Heart left ventricle (tissue), 16 donors: ENCODE measurements at regions not wholly inside any gene's neighbourhood (a gene's known extent, or its start where the extent isn't known, plus 50 kb on each side); places are given as distances from the start of the nearest gene placed in this dataset.
A peak's percentile ranks its signal among the peaks of the same experiment; 100 is the strongest.

Source experiments
- ATAC-seq, 4 donors: fragments of 200-7000 bp; cut with Tn5 transposase; one replicate each; pipeline ENCODE4 v1.9.1; 2020 to 2022; ENCODE audit warnings: moderate library complexity in 4 of 4, mild to moderate bottlenecking in 3 of 4, moderate number of reproducible peaks in 1 of 4
- DNase-seq, 5 donors: peaks; one replicate each; pipeline ENCODE4 v3.0.0-alpha.2; 2020
- H3K27ac ChIP-seq, 12 donors: fragments of 200-600 bp; sonication (generic) in 4 of 12; one replicate each; pipeline versions ENCODE4 v1.5.0 to v1.8.0; 2016 to 2022; ENCODE audit warnings: mild to moderate bottlenecking in 2 of 12
- H3K27me3 ChIP-seq, 9 donors: fragments of 200-600 bp; sonication (generic) in 2 of 9; one replicate each; pipeline versions ENCODE4 v1.5.1 to v1.8.0; 2016 to 2022; ENCODE audit warnings: mild to moderate bottlenecking in 3 of 9
- H3K36me3 ChIP-seq, 9 donors: fragments of 200-600 bp; sonication (generic) in 2 of 9; one replicate each; pipeline versions ENCODE4 v1.5.0 to v1.8.0; 2018 to 2022; ENCODE audit warnings: mild to moderate bottlenecking in 2 of 9
- H3K4me1 ChIP-seq, 12 donors: fragments of 200-600 bp; sonication (generic) in 4 of 12; one replicate each; pipeline versions ENCODE4 v1.5.0 to v1.8.0; 2016 to 2022; ENCODE audit warnings: mild to moderate bottlenecking in 3 of 12
- H3K4me3 ChIP-seq, 12 donors: fragments of 200-600 bp; sonication (generic) in 4 of 12; one replicate each; pipeline versions ENCODE4 v1.5.0 to v1.8.0; 2017 to 2022; ENCODE audit warnings: mild to moderate bottlenecking in 9 of 12, moderate library complexity in 4 of 12
- H3K9me3 ChIP-seq, 12 donors: fragments of 200-600 bp; sonication (generic) in 4 of 12; one replicate each; pipeline versions ENCODE4 v1.5.0 to v1.8.0; 2016 to 2022; ENCODE audit warnings: mild to moderate bottlenecking in 1 of 12
- CTCF ChIP-seq, 12 donors: fragments of 200-600 bp; sonication (generic) in 4 of 12; IDR thresholded peaks; one replicate each; pipeline versions ENCODE4 v1.5.0 to v1.8.0; 2018 to 2022; ENCODE audit warnings: antibody characterized with exemption in 12 of 12, mild to moderate bottlenecking in 5 of 12
- POLR2A ChIP-seq, 2 donors: fragments of 450-650 bp; IDR thresholded peaks; one replicate each; pipeline ENCODE4 v1.6.1; 2017; ENCODE audit warnings: antibody characterized with exemption in 2 of 2, mild to moderate bottlenecking in 2 of 2, moderate library complexity in 2 of 2
- WGBS, 4 donors: extraction: QIAGEN DNeasy Blood & Tissue Kit in 2 of 4; methylation state at CpG; one replicate each; pipeline versions ENCODE4 v1.1.5 to v1.1.7; 2013 to 2018; 5-methylcytosine and 5-hydroxymethylcytosine counted together
- intact Hi-C, 10 donors: fragments of 100-400 bp; cut with DNase I; formaldehyde crosslinking; loops; one replicate each; pipeline versions ENCODE4 v1.11.1 to v1.14.2; 2022
- donor health status: ischemic (EF 13 %, LVEDD 7.1; RV severe dilation, severe dysfunction).
- donor health status: healthy with polysubstance abuse.
- donor health status: DM: no; HTN: yes; CAD: no.
- donor health status: DM: no; HTN: no; CAD: no.
- donor health status: ischemic (EF 25% LVEDD 6.9; RV normal size, moderate dysfunction).
- donor health status: ischemic (EF 25% LVEDD 5.7; RV mildly dilated, moderate dysfunction).
- donor health status: healthy.
- donor health status: DM: yes; HTN: yes; CAD: no.
- donor health status: ischemic (EF 35%, LVEDD 5.7; RV mildly dilated, moderate dysfunction).
- donor health status: nonischemic (EF 11% LVEDD 7.7; RV severe dilation, severe dysfunction).
- donor health status: DM: yes; HTN: yes; CAD: no.
- donor health status: PGD.
- donor health status: ischemic (EF 29% LVEDD 5.4; RV normal size, mild dysfunction).
- donor health status: nonischemic (EF 23%, LVEDD 6.1; RV moderate dilation, normal function).

GRCh38 chr1:115142616-115143015 is 53.3 kb upstream of the TSPAN2 start:
- Histone ChIP-seq H3K36me3 (no peaks in the 10 kb centered on the region), H3K9me3 (no peaks in the 10 kb centered on the region), H3K4me1 (peaks cover 0 to 27% (median 13%) of the 10 kb centered on the region in 12 donors), H3K27me3 (no peaks in the 10 kb centered on the region), H3K4me3 (no peak overlapping the region), H3K27ac (peak overlapping the region in 5 of 12 donors; percentile 9 to 68 (median 36))
- WGBS, 4 donors: 39 to 54% (median 44%) methylated on average over 3 of the region's 3 CpGs
- DNase-seq (peak in 1 of 5 donors; percentile 50), ATAC-seq (peak; percentile 38 to 62 (median 59))
- intact Hi-C loops: loop anchor here in 3 of 10 donors (2.0 to 10.0 kb wide), 6 partner anchors 35 to 452 kb away; partner anchors contain the start of gene NGF (in 1 of the 3)
- peak in 8 of 12 donors; percentile 17 to 47 (median 24) for TF ChIP-seq CTCF (IDR thresholded peaks at IDR 0.05)
- no peak for TF ChIP-seq POLR2A (IDR thresholded peaks at IDR 0.05)

- ATAC-seq (no peak), DNase-seq (no peak)
- Histone ChIP-seq H3K4me3 (no peak overlapping the region), H3K9me3 (no peaks in the 10 kb centered on the region), H3K36me3 (no peaks in the 10 kb centered on the region), H3K4me1 (peaks cover 0 to 27% (median 13%) of the 10 kb centered on the region in 12 donors), H3K27me3 (no peaks in the 10 kb centered on the region), H3K27ac (no peak overlapping the region)
- intact Hi-C loops: loop anchor here in 4 of 10 donors (2.0 to 10.0 kb wide), 7 partner anchors 36 to 454 kb away; partner anchors contain the start of gene NGF (in 1 of the 4)
- TF ChIP-seq CTCF (IDR thresholded peaks at IDR 0.05) (no peak), POLR2A (IDR thresholded peaks at IDR 0.05) (no peak)
Measured at GRCh38 chr1:115141145-115141454, 51.8 kb upstream of the TSPAN2 start.

- DNase-seq (no peak), ATAC-seq (no peak)
- H3K4me1 ChIP-seq: peaks cover 0 to 27% (median 13%) of the 10 kb centered on the region in 12 donors
- intact Hi-C loops: loop anchor here in 4 of 10 donors (2.0 to 10.0 kb wide), 7 partner anchors 37 to 454 kb away; partner anchors contain the start of gene NGF (in 1 of the 4)
- WGBS, 4 donors: 79 to 94% (median 90%) methylated on average over 2 of the region's 2 CpGs
- H3K9me3 ChIP-seq: no peaks in the 10 kb centered on the region
- H3K36me3 ChIP-seq: no peaks in the 10 kb centered on the region
- no peak overlapping the region for H3K4me3 ChIP-seq
- TF ChIP-seq CTCF (IDR thresholded peaks at IDR 0.05): no peak
- no peak for TF ChIP-seq POLR2A (IDR thresholded peaks at IDR 0.05)
- no peak overlapping the region for H3K27ac ChIP-seq
- no peaks in the 10 kb centered on the region for H3K27me3 ChIP-seq
Measured at GRCh38 chr1:115140442-115141144, 51.3 kb upstream of the TSPAN2 start.

- DNase-seq (no peak), ATAC-seq (peak in 1 of 4 donors; percentile 4)
- 89 to 93% (median 92%) methylated on average over 9 of the region's 9 CpGs for WGBS, 4 donors
- H3K4me3 ChIP-seq: no peak overlapping the region
- peaks cover 0 to 35% (median 13%) of the 10 kb centered on the region in 12 donors for H3K4me1 ChIP-seq
- TF ChIP-seq CTCF (IDR thresholded peaks at IDR 0.05) (no peak), POLR2A (IDR thresholded peaks at IDR 0.05) (no peak)
- H3K27ac ChIP-seq: peak overlapping the region in 6 of 12 donors; percentile 18 to 60 (median 30)
- H3K27me3 ChIP-seq: no peaks in the 10 kb centered on the region
- H3K9me3 ChIP-seq: no peaks in the 10 kb centered on the region
- no peaks in the 10 kb centered on the region for H3K36me3 ChIP-seq
- intact Hi-C loops: loop anchor here (1.0 to 10.0 kb wide), 14 partner anchors 143 to 635 kb away; partner anchors contain the start of genes NGF (in 2 of the 10) and CASQ2 (in 1 of the 10)
Measured at GRCh38 chr1:115139381-115139780, 50.1 kb upstream of the TSPAN2 start.
